ENCODE measurements at regions not wholly inside any gene's neighbourhood (a gene's known extent, or its start where the extent isn't known, plus 50 kb on each side); places are given as distances from the start of the nearest gene placed in this dataset.

DNA sequence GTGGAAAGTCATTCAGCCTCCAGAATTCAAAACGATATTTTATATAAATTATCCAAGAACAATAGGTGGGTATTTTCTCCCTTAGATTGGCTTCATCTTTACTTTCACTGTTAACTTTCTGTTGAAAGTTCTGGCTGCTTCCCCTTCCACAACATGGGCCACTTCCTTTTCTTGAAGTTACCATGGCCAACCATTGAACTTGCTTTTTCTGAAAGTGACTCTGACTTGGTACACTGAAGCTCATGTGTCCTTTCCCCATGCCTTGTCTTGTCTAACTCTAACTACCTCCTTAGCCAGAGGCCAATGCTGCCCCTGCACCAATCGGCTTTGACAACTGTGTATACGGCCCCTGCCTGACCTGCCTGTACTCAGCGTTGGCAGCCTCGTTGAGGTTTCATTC, 225.2 kb downstream of the FAT3 start (continued):
- TF ChIP-seq, protein P1, sequence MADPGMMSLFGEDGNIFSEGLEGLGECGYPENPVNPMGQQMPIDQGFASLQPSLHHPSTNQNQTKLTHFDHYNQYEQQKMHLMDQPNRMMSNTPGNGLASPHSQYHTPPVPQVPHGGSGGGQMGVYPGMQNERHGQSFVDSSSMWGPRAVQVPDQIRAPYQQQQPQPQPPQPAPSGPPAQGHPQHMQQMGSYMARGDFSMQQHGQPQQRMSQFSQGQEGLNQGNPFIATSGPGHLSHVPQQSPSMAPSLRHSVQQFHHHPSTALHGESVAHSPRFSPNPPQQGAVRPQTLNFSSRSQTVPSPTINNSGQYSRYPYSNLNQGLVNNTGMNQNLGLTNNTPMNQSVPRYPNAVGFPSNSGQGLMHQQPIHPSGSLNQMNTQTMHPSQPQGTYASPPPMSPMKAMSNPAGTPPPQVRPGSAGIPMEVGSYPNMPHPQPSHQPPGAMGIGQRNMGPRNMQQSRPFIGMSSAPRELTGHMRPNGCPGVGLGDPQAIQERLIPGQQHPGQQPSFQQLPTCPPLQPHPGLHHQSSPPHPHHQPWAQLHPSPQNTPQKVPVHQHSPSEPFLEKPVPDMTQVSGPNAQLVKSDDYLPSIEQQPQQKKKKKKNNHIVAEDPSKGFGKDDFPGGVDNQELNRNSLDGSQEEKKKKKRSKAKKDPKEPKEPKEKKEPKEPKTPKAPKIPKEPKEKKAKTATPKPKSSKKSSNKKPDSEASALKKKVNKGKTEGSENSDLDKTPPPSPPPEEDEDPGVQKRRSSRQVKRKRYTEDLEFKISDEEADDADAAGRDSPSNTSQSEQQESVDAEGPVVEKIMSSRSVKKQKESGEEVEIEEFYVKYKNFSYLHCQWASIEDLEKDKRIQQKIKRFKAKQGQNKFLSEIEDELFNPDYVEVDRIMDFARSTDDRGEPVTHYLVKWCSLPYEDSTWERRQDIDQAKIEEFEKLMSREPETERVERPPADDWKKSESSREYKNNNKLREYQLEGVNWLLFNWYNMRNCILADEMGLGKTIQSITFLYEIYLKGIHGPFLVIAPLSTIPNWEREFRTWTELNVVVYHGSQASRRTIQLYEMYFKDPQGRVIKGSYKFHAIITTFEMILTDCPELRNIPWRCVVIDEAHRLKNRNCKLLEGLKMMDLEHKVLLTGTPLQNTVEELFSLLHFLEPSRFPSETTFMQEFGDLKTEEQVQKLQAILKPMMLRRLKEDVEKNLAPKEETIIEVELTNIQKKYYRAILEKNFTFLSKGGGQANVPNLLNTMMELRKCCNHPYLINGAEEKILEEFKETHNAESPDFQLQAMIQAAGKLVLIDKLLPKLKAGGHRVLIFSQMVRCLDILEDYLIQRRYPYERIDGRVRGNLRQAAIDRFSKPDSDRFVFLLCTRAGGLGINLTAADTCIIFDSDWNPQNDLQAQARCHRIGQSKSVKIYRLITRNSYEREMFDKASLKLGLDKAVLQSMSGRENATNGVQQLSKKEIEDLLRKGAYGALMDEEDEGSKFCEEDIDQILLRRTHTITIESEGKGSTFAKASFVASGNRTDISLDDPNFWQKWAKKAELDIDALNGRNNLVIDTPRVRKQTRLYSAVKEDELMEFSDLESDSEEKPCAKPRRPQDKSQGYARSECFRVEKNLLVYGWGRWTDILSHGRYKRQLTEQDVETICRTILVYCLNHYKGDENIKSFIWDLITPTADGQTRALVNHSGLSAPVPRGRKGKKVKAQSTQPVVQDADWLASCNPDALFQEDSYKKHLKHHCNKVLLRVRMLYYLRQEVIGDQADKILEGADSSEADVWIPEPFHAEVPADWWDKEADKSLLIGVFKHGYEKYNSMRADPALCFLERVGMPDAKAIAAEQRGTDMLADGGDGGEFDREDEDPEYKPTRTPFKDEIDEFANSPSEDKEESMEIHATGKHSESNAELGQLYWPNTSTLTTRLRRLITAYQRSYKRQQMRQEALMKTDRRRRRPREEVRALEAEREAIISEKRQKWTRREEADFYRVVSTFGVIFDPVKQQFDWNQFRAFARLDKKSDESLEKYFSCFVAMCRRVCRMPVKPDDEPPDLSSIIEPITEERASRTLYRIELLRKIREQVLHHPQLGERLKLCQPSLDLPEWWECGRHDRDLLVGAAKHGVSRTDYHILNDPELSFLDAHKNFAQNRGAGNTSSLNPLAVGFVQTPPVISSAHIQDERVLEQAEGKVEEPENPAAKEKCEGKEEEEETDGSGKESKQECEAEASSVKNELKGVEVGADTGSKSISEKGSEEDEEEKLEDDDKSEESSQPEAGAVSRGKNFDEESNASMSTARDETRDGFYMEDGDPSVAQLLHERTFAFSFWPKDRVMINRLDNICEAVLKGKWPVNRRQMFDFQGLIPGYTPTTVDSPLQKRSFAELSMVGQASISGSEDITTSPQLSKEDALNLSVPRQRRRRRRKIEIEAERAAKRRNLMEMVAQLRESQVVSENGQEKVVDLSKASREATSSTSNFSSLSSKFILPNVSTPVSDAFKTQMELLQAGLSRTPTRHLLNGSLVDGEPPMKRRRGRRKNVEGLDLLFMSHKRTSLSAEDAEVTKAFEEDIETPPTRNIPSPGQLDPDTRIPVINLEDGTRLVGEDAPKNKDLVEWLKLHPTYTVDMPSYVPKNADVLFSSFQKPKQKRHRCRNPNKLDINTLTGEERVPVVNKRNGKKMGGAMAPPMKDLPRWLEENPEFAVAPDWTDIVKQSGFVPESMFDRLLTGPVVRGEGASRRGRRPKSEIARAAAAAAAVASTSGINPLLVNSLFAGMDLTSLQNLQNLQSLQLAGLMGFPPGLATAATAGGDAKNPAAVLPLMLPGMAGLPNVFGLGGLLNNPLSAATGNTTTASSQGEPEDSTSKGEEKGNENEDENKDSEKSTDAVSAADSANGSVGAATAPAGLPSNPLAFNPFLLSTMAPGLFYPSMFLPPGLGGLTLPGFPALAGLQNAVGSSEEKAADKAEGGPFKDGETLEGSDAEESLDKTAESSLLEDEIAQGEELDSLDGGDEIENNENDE (IDR thresholded peaks at IDR 0.05; ENCODE audit: insufficient replicate concordance, low read length) = no peak
- TF ChIP-seq, protein P2, sequence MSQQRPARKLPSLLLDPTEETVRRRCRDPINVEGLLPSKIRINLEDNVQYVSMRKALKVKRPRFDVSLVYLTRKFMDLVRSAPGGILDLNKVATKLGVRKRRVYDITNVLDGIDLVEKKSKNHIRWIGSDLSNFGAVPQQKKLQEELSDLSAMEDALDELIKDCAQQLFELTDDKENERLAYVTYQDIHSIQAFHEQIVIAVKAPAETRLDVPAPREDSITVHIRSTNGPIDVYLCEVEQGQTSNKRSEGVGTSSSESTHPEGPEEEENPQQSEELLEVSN (IDR thresholded peaks at IDR 0.05) = no peak
- TF ChIP-seq SIX5 (IDR thresholded peaks at IDR 0.05; ENCODE audit: low read depth, low read length) (no peak), TEAD4 (IDR thresholded peaks at IDR 0.05; ENCODE audit: low read depth, low read length) (no peak), RAD21 (IDR thresholded peaks at IDR 0.05 in 1 of 2, conservative IDR thresholded peaks at IDR 0.05 in 1 of 2; ENCODE audit: low read depth in 2 of 2, low read length in 2 of 2) (no peak), JUN (IDR thresholded peaks at IDR 0.05; ENCODE audit: low read depth, low read length) (no peak), CBX5 (IDR thresholded peaks at IDR 0.05; ENCODE audit: low read depth, low read length) (no peak), JUND (IDR thresholded peaks at IDR 0.05; ENCODE audit: low read length) (no peak), TAF7 (optimal IDR thresholded peaks at IDR 0.05; ENCODE audit: borderline replicate concordance, low read depth, low read length) (no peak)
- TF ChIP-seq, protein P3, sequence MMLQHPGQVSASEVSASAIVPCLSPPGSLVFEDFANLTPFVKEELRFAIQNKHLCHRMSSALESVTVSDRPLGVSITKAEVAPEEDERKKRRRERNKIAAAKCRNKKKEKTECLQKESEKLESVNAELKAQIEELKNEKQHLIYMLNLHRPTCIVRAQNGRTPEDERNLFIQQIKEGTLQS (IDR thresholded peaks at IDR 0.05; ENCODE audit: insufficient read depth, low read depth, low read length) = no peak
